ENCODE measurements at regions not wholly inside any gene's neighbourhood (a gene's known extent, or its start where the extent isn't known, plus 50 kb on each side); places are given as distances from the start of the nearest gene placed in this dataset.
"Not testable (repeated sequence)": the region's sequence is repeated elsewhere in the genome, so short reads cannot be mapped to it uniquely, and the experiment has no call there.

DNA sequence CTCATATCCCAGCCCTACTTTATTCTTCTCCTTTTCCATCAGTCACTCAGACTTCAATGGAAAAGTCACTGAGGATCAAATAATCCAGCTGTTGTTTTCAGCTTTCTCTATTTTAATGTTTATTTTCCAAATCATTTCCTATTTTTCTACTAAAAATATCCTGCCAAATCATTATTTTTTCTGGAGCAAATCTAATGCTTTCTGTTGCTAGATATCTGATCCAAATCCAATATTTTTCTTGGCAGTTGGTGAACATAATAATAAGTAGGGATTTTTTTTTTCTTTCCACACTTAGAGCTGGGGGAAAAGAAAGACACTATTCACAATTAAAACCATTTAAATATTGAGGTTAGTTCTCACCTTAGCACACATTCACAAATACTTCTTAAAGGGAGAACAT is 656.1 kb downstream of the DACH1 start:
- H3K4me3 ChIP-seq (ENCODE audit: low read length), result no peak overlapping the region

DNA sequence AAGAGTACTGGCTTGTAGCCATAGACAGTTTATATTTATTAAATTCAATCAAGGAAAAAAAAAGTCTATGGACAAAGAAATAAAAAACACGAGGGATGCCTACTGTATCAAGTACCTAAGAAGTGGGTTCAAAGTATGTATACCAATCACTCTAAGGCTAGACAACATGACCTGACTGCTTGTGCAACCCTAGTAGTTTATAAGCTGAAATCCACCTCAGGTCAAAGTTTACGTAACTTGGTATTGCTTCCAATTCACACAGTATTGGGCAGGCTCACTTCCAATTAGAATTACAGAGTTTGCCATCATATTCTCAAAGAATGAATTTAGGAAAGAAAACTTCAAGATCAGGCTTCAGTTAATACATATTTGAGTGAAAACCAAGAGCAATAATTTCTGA is 657.8 kb downstream of the DACH1 start:
- Histone ChIP-seq H3K27ac (ENCODE audit: low read length) (no peak overlapping the region), H3K4me3 (ENCODE audit: low read length) (no peak overlapping the region), H3K36me3 (ENCODE audit: control insufficient read depth, low read depth, low read length) (no peaks in the 10 kb centered on the region), H3K9ac (ENCODE audit: low read length) (no peak overlapping the region), H3K27me3 (ENCODE audit: control insufficient read depth, insufficient read depth, low read length) (no peaks in the 10 kb centered on the region), H3K9me3 (ENCODE audit: control insufficient read depth, low read depth, low read length) (no peaks in the 10 kb centered on the region), H3K4me1 (ENCODE audit: control insufficient read depth, low read depth, low read length) (peaks cover 6% of the 10 kb centered on the region)

More for the DNA sequence above, 656.1 kb downstream of the DACH1 start:
- H3K27ac ChIP-seq (ENCODE audit: low read length), result no peak overlapping the region
- no peak overlapping the region for H3K9ac ChIP-seq (ENCODE audit: low read length)
- no peaks in the 10 kb centered on the region for H3K9me3 ChIP-seq (ENCODE audit: control insufficient read depth, low read depth, low read length)
- H3K4me1 ChIP-seq (ENCODE audit: control insufficient read depth, low read depth, low read length), result peaks cover 6% of the 10 kb centered on the region
- H3K36me3 ChIP-seq (ENCODE audit: control insufficient read depth, low read depth, low read length), result no peaks in the 10 kb centered on the region
- no peaks in the 10 kb centered on the region for H3K27me3 ChIP-seq (ENCODE audit: control insufficient read depth, insufficient read depth, low read length)

DNA sequence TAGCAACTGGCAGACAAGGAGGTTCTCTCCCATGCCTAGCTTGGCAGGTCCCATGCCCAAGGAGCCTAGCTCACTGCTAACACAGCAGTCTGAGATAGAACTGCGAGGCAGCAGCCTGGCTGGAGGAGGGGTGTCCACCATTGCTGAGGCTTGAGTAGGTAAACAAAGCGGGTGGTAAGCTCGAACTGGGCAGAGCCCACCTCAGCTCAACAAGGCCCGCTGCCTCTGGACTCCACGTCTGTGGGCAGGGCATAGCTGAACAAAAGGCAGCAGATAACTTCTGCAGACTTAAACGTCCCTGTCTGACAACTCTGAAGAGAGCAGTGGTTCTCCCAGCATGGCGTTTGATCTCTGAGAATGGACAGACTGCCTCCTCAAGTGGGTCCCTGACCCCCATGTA is 682.4 kb downstream of the DACH1 start:
- not testable (repeated sequence) for H3K27ac ChIP-seq (ENCODE audit: low read length); H3K4me1 ChIP-seq (ENCODE audit: control insufficient read depth, low read depth, low read length); H3K9ac ChIP-seq (ENCODE audit: low read length); H3K4me3 ChIP-seq (ENCODE audit: low read length); H3K36me3 ChIP-seq (ENCODE audit: control insufficient read depth, low read depth, low read length); H3K27me3 ChIP-seq (ENCODE audit: control insufficient read depth, insufficient read depth, low read length); H3K9me3 ChIP-seq (ENCODE audit: control insufficient read depth, low read depth, low read length)

DNA sequence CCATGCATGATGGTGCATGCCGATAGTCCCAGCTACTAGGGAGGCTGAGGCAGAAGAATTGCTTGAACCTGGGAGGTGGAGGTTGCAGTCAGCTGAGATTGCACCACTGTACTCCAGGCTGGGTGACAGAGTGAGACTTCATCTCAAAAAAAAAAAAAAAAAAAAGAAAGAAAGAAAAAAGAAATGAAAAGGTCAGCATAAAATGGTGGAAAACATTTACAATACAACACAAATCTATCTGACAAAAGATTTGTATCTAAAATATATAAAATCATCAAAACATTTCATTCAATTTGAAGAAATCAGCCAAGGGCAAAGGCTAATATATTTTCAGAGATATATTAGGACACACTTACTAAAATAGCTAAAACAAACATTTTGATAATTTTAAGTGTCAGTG is 683.7 kb downstream of the DACH1 start:
- not testable (repeated sequence) for H3K4me3 ChIP-seq (ENCODE audit: low read length); H3K9me3 ChIP-seq (ENCODE audit: control insufficient read depth, low read depth, low read length); H3K27ac ChIP-seq (ENCODE audit: low read length); H3K27me3 ChIP-seq (ENCODE audit: control insufficient read depth, insufficient read depth, low read length); H3K9ac ChIP-seq (ENCODE audit: low read length); H3K4me1 ChIP-seq (ENCODE audit: control insufficient read depth, low read depth, low read length); H3K36me3 ChIP-seq (ENCODE audit: control insufficient read depth, low read depth, low read length)

DNA sequence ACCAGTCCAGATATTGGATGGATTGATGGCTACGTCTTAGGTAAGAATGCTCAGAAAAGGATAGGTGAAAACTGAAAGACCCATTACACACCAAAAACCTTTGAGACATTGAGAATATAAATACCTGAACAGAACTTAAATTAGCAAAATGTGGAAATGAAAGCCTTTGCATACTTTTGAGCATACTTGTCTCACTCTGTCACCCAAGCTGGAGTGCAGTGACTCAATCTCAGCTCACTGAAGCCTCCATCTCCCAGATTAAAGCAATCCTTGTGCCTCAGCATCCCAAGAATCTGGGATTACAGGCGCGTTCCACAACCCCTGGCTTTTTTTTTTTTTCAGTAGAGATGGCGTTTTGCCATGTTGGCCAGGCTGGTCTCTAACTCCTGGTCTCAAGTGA is 695.3 kb downstream of the DACH1 start:
- Histone ChIP-seq H3K27ac (ENCODE audit: low read length) (no peak overlapping the region), H3K36me3 (ENCODE audit: control insufficient read depth, low read depth, low read length) (no peaks in the 10 kb centered on the region)

DNA sequence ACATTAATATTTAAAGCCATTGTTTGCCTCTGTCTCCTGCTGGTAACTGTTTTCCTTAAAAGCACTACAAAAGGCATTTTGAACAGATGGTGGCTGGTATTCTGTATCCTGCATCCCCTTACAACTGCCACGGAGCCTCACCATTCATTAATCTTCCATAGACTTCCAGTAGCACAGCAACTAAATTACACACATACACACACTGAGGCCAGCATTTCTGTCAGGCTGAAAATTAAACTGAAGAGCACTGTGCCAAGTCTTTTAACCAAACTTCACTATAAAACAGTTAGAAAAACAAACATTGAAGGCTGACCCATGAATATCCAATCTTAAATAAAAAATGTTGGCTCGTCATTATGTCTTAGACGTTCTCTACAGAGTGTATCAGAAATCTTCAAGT is 697.8 kb downstream of the DACH1 start:
- no peak overlapping the region for H3K9ac ChIP-seq (ENCODE audit: low read length)
- H3K9me3 ChIP-seq (ENCODE audit: control insufficient read depth, low read depth, low read length), result no peaks in the 10 kb centered on the region
- no peak overlapping the region for H3K4me3 ChIP-seq (ENCODE audit: low read length)
- H3K27ac ChIP-seq (ENCODE audit: low read length), result no peak overlapping the region
- H3K27me3 ChIP-seq (ENCODE audit: control insufficient read depth, insufficient read depth, low read length), result no peaks in the 10 kb centered on the region
- no peaks in the 10 kb centered on the region for H3K4me1 ChIP-seq (ENCODE audit: control insufficient read depth, low read depth, low read length)
- no peaks in the 10 kb centered on the region for H3K36me3 ChIP-seq (ENCODE audit: control insufficient read depth, low read depth, low read length)

More for the DNA sequence above, 695.3 kb downstream of the DACH1 start:
- H3K9me3 ChIP-seq (ENCODE audit: control insufficient read depth, low read depth, low read length), result no peaks in the 10 kb centered on the region
- H3K4me3 ChIP-seq (ENCODE audit: low read length), result no peak overlapping the region
- H3K4me1 ChIP-seq (ENCODE audit: control insufficient read depth, low read depth, low read length), result no peaks in the 10 kb centered on the region
- no peak overlapping the region for H3K9ac ChIP-seq (ENCODE audit: low read length)
- no peaks in the 10 kb centered on the region for H3K27me3 ChIP-seq (ENCODE audit: control insufficient read depth, insufficient read depth, low read length)

DNA sequence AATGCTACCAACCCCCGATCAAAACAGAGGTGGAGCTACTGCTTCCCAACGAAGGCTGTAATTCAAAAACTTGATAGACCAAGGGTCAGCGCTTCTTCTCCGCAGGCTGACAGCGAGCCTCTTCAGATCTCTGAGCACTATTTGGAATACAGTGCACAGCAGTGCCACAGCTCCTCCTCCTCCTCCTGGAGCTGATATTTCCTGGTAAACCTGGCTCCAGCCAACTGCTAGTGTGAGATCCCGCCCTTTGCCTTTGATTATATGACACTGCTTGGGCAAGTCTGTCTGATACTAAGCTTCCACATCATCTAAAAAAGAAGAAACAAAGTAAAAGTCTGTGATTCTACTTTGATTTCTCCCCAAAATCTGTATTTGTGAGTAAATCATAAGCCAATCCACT is 710.5 kb downstream of the DACH1 start:
- no peaks in the 10 kb centered on the region for H3K27me3 ChIP-seq (ENCODE audit: control insufficient read depth, insufficient read depth, low read length)
- no peak overlapping the region for H3K27ac ChIP-seq (ENCODE audit: low read length)
- no peak overlapping the region for H3K4me3 ChIP-seq (ENCODE audit: low read length)
- H3K9me3 ChIP-seq (ENCODE audit: control insufficient read depth, low read depth, low read length), result no peaks in the 10 kb centered on the region
- H3K36me3 ChIP-seq (ENCODE audit: control insufficient read depth, low read depth, low read length), result no peaks in the 10 kb centered on the region
- H3K4me1 ChIP-seq (ENCODE audit: control insufficient read depth, low read depth, low read length), result peaks cover 13% of the 10 kb centered on the region
- no peak overlapping the region for H3K9ac ChIP-seq (ENCODE audit: low read length)

DNA sequence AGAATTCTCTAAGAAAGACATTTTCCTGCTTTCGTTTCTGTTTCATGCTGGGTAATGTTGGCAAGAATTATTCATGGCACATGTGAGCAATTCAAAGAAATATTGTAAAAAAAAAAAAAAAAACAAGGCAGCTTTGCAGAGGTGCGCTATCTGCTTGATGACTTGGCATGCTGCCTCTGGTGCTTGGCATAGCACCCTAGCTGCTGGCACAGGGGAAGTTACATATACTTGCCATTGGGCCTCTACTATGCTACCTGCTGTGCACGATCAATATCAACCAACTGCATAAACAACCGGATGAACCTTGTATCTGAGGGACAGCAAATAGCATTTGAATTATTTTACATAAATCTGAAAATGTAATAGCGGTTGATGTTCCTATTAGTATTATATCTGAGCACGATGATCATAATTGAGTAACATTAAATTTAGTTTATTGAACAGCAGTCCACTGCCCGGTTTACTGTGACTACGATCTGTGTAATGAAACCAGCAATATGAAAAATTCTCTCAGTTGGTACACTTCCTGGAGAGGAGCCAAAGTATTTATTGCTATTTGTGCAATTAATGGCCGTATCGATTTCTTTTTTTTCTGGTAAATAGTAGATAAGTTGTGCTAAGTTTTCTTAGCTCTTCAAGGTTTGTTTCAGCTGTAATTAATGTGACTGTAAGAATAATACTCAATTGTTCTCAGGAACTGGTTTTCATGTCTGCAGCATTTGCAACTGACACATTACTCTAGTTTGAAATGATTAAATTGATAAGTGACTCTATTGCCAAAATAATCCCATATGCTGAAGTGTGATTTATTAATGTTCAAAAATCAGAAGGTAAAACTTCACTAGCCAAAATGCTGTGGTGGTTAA is 717.3 kb downstream of the DACH1 start:
- H3K9me3 ChIP-seq (ENCODE audit: control insufficient read depth, low read depth, low read length), result no peaks in the 10 kb centered on the region
- H3K27me3 ChIP-seq (ENCODE audit: control insufficient read depth, insufficient read depth, low read length), result no peaks in the 10 kb centered on the region
- H3K27ac ChIP-seq (ENCODE audit: low read length), result no peak overlapping the region
- H3K36me3 ChIP-seq (ENCODE audit: control insufficient read depth, low read depth, low read length), result no peaks in the 10 kb centered on the region
- H3K4me3 ChIP-seq (ENCODE audit: low read length), result no peak overlapping the region
- no peaks in the 10 kb centered on the region for H3K4me1 ChIP-seq (ENCODE audit: control insufficient read depth, low read depth, low read length)
- H3K9ac ChIP-seq (ENCODE audit: low read length), result no peak overlapping the region

DNA sequence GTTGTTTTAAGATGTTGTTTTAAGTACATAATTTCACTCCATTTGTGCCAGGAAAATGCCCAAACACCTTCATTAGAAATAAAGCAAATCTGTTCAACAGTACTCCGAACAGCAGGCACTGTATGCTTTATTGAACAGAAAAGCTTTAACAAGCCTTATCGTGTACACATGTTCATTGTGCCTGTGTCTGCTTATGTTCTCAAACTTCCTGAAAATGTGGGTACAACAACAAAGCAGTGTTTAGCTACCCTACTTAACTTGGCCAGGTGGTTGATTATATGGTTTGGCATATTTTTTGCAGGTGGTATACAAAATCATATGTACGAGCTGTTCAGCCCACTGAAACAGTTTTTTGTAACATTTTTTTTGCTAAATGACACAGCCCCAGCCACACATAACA is 718.0 kb downstream of the DACH1 start:
- no peaks in the 10 kb centered on the region for H3K9me3 ChIP-seq (ENCODE audit: control insufficient read depth, low read depth, low read length)
- no peaks in the 10 kb centered on the region for H3K4me1 ChIP-seq (ENCODE audit: control insufficient read depth, low read depth, low read length)
- no peak overlapping the region for H3K4me3 ChIP-seq (ENCODE audit: low read length)
- no peak overlapping the region for H3K9ac ChIP-seq (ENCODE audit: low read length)
- no peaks in the 10 kb centered on the region for H3K36me3 ChIP-seq (ENCODE audit: control insufficient read depth, low read depth, low read length)
- H3K27me3 ChIP-seq (ENCODE audit: control insufficient read depth, insufficient read depth, low read length), result no peaks in the 10 kb centered on the region
- H3K27ac ChIP-seq (ENCODE audit: low read length), result no peak overlapping the region

DNA sequence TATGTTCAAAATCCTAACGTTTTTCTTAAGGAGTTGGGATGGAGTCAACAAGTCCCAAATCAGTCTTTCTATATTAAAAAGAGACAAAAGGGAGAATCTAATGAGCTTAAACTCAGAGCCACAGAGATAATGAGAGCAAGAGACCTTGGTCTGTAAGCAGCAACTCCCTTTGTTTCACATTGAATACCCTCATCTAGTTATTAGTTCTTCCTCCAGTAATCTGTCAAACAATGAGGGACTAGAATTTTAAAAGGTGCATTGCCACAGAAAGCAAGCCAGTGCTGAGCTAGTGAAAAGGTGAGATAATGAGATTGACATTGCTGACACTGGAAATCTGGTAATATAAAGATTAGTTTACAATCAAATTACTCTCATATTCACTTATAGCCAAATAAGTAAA is 718.6 kb downstream of the DACH1 start:
- no peak overlapping the region for H3K4me3 ChIP-seq (ENCODE audit: low read length)
- H3K9me3 ChIP-seq (ENCODE audit: control insufficient read depth, low read depth, low read length), result no peaks in the 10 kb centered on the region
- H3K4me1 ChIP-seq (ENCODE audit: control insufficient read depth, low read depth, low read length), result no peaks in the 10 kb centered on the region
- H3K27ac ChIP-seq (ENCODE audit: low read length), result no peak overlapping the region
- no peak overlapping the region for H3K9ac ChIP-seq (ENCODE audit: low read length)
- H3K36me3 ChIP-seq (ENCODE audit: control insufficient read depth, low read depth, low read length), result no peaks in the 10 kb centered on the region
- H3K27me3 ChIP-seq (ENCODE audit: control insufficient read depth, insufficient read depth, low read length), result no peaks in the 10 kb centered on the region

DNA sequence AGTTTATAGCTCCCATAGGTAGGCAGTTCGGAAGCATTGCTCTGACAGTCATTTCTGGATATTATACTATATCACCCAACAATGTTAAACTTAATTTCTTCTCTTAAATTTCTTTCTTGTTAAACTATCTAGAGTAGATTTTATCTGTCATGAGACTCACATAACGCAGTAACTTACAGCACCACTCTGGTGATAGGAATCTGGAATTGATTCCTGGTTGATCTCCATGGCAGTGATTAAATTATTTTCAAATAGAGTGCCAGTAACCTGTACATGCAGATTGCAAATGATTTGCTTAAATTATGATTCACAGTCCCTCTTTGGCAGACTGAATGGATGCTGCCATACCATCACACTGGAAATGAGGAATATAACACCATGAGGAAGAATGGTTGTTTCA is 722.1 kb downstream of the DACH1 start:
- H3K9me3 ChIP-seq (ENCODE audit: control insufficient read depth, low read depth, low read length), result no peaks in the 10 kb centered on the region
- no peaks in the 10 kb centered on the region for H3K36me3 ChIP-seq (ENCODE audit: control insufficient read depth, low read depth, low read length)
- H3K27ac ChIP-seq (ENCODE audit: low read length), result no peak overlapping the region
- no peaks in the 10 kb centered on the region for H3K4me1 ChIP-seq (ENCODE audit: control insufficient read depth, low read depth, low read length)
- H3K27me3 ChIP-seq (ENCODE audit: control insufficient read depth, insufficient read depth, low read length), result no peaks in the 10 kb centered on the region
- no peak overlapping the region for H3K4me3 ChIP-seq (ENCODE audit: low read length)
- no peak overlapping the region for H3K9ac ChIP-seq (ENCODE audit: low read length)

DNA sequence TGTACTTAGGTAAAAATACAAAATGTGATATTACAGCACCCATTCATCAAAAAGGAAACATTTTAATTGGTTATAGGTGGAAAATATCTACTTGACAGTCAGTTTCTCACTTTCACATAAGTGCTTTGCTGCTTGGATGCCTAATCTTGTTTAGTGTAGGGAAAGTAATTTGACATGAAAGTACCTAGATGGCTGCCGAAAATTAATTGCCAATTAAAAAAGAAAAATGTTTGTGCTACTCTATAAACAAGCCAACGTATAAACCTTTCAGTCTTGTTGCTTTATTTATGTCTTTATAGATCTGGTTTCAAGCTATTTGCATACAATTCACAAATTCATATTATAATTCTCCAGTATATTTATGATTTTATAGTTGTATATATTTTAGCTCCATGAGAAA is 729.9 kb downstream of the DACH1 start:
- H3K36me3 ChIP-seq (ENCODE audit: control insufficient read depth, low read depth, low read length), result no peaks in the 10 kb centered on the region
- no peaks in the 10 kb centered on the region for H3K4me1 ChIP-seq (ENCODE audit: control insufficient read depth, low read depth, low read length)
- no peak overlapping the region for H3K4me3 ChIP-seq (ENCODE audit: low read length)
- H3K27me3 ChIP-seq (ENCODE audit: control insufficient read depth, insufficient read depth, low read length), result no peaks in the 10 kb centered on the region
- no peak overlapping the region for H3K9ac ChIP-seq (ENCODE audit: low read length)
- no peaks in the 10 kb centered on the region for H3K9me3 ChIP-seq (ENCODE audit: control insufficient read depth, low read depth, low read length)
- no peak overlapping the region for H3K27ac ChIP-seq (ENCODE audit: low read length)

Measured in iPS-18a (cell line).